ENCODE measurements at regions not wholly inside any gene's neighbourhood (a gene's known extent, or its start where the extent isn't known, plus 50 kb on each side); places are given as distances from the start of the nearest gene placed in this dataset.
"Not testable (repeated sequence)": the region's sequence is repeated elsewhere in the genome, so short reads cannot be mapped to it uniquely, and the experiment has no call there.

DNA sequence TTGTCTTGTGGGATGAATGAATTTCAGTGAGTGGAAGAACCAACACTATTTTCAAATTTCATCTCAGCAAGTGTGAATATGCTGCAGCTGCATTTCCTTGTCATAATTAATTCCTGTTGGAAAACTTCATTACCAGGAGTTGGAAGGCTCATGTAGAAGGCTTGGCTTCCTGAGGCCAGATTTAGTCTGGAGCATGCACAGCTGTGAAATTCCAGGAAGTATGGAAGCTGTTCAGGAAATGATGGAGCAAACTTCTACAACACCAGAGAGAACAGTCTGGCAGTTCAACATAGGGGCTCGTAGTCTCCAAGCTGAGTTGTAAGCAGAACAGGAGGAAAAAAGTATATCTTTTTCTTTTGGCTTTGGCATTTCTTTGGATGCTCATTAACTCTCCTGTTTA lies 1439.9 kb upstream of the CELF2 start:
- no peaks in the 10 kb centered on the region for H3K36me3 ChIP-seq (ENCODE audit: low read depth)
- H3K9me2 ChIP-seq (ENCODE audit: insufficient read depth) = no peaks in the 10 kb centered on the region
- no peaks in the 10 kb centered on the region for H3K9me3 ChIP-seq (ENCODE audit: insufficient read depth, low read depth)
- POLR2A ChIA-PET (ENCODE audit: unreplicated experiment) = no interaction called here
- no peak overlapping the region for H3K27ac ChIP-seq
- intact Hi-C loops (cut with micrococcal nuclease; ENCODE audit: unreplicated experiment) = no loop called here
- CTCF ChIA-PET = interaction anchor here (0.6 kb wide), 1 partner anchor 1385 kb away, joined by 7 read pairs; no protein-coding TSS in a partner anchor
- no peak overlapping the region for H3K4me2 ChIP-seq
- TF ChIP-seq EZH2 (IDR thresholded peaks at IDR 0.05; ENCODE audit: low read depth) = no peak
- TF ChIP-seq CTCF (conservative IDR thresholded peaks at IDR 0.05) = no peak
- H4K20me1 ChIP-seq (ENCODE audit: insufficient read depth) = no peaks in the 10 kb centered on the region
- H3K27me3 ChIP-seq (ENCODE audit: insufficient read depth, low read depth) = no peaks in the 10 kb centered on the region
- H2AFZ ChIP-seq = no peak overlapping the region
- H3F3A ChIP-seq (ENCODE audit: insufficient read depth, low read depth) = no peaks in the 10 kb centered on the region
- H3K4me3 ChIP-seq = no peak overlapping the region
- no peak for DNase-seq
- no TSS peak for BruUV-seq (replicated peaks)
- no peaks in the 10 kb centered on the region for H3K4me1 ChIP-seq (replicated peaks; ENCODE audit: insufficient read depth)
- no peaks in the 10 kb centered on the region for H3K79me2 ChIP-seq (ENCODE audit: low read depth)

- Histone ChIP-seq H3K4me1 (replicated peaks; ENCODE audit: insufficient read depth) (no peaks in the 10 kb centered on the region), H3K27ac (no peak overlapping the region), H2AFZ (no peak overlapping the region), H3K36me3 (ENCODE audit: low read depth) (no peaks in the 10 kb centered on the region), H3K4me3 (no peak overlapping the region), H4K20me1 (ENCODE audit: insufficient read depth) (no peaks in the 10 kb centered on the region), H3K9me2 (ENCODE audit: insufficient read depth) (no peaks in the 10 kb centered on the region), H3F3A (ENCODE audit: insufficient read depth, low read depth) (no peaks in the 10 kb centered on the region), H3K4me2 (no peak overlapping the region), H3K27me3 (ENCODE audit: insufficient read depth, low read depth) (no peaks in the 10 kb centered on the region), H3K79me2 (ENCODE audit: low read depth) (no peaks in the 10 kb centered on the region), H3K9me3 (ENCODE audit: insufficient read depth, low read depth) (no peaks in the 10 kb centered on the region)
- no peak for TF ChIP-seq EZH2 (IDR thresholded peaks at IDR 0.05; ENCODE audit: low read depth)
- no peak for TF ChIP-seq CTCF (conservative IDR thresholded peaks at IDR 0.05)
- CTCF ChIA-PET = no interaction called here
- intact Hi-C loops (cut with micrococcal nuclease; ENCODE audit: unreplicated experiment) = no loop called here
- DNase-seq = no peak
- POLR2A ChIA-PET (ENCODE audit: unreplicated experiment) = no interaction called here
- no TSS peak for BruUV-seq (replicated peaks)
Observed at GRCh38 chr10:9579110-9579705, 1438.5 kb upstream of the CELF2 start.

- H3K9me3 ChIP-seq (ENCODE audit: insufficient read depth, low read depth); H3K27me3 ChIP-seq (ENCODE audit: insufficient read depth, low read depth); H3K79me2 ChIP-seq (ENCODE audit: low read depth); H3K4me2 ChIP-seq; BruUV-seq (replicated peaks); H3K27ac ChIP-seq; H2AFZ ChIP-seq; H4K20me1 ChIP-seq (ENCODE audit: insufficient read depth); CTCF ChIA-PET; intact Hi-C loops (cut with micrococcal nuclease; ENCODE audit: unreplicated experiment); H3K4me3 ChIP-seq; H3K4me1 ChIP-seq (replicated peaks; ENCODE audit: insufficient read depth); H3K9me2 ChIP-seq (ENCODE audit: insufficient read depth); POLR2A ChIA-PET (ENCODE audit: unreplicated experiment); DNase-seq; H3K36me3 ChIP-seq (ENCODE audit: low read depth); H3F3A ChIP-seq (ENCODE audit: insufficient read depth, low read depth): not testable (repeated sequence)
Observed at GRCh38 chr10:9582803-9583202, 1434.9 kb upstream of the CELF2 start.

- no peaks in the 10 kb centered on the region for H3K27me3 ChIP-seq (ENCODE audit: insufficient read depth, low read depth)
- H3K4me2 ChIP-seq = peak overlapping the region; percentile 59
- CTCF ChIA-PET = no interaction called here
- no peaks in the 10 kb centered on the region for H3K9me2 ChIP-seq (ENCODE audit: insufficient read depth)
- intact Hi-C loops (cut with micrococcal nuclease; ENCODE audit: unreplicated experiment) = no loop called here
- H3K4me3 ChIP-seq = peak overlapping the region; percentile 29; the same call in 1 of the 2 replicates
- H4K20me1 ChIP-seq (ENCODE audit: insufficient read depth) = no peaks in the 10 kb centered on the region
- no peaks in the 10 kb centered on the region for H3K4me1 ChIP-seq (replicated peaks; ENCODE audit: insufficient read depth)
- H3K79me2 ChIP-seq (ENCODE audit: low read depth) = no peaks in the 10 kb centered on the region
- H3K27ac ChIP-seq = no peak overlapping the region
- no peak overlapping the region for H2AFZ ChIP-seq
- BruUV-seq (replicated peaks) = no TSS peak
- no peaks in the 10 kb centered on the region for H3K9me3 ChIP-seq (ENCODE audit: insufficient read depth, low read depth)
- POLR2A ChIA-PET (ENCODE audit: unreplicated experiment) = no interaction called here
- H3F3A ChIP-seq (ENCODE audit: insufficient read depth, low read depth) = no peaks in the 10 kb centered on the region
- TF ChIP-seq CTCF (conservative IDR thresholded peaks at IDR 0.05) = no peak
- TF ChIP-seq EZH2 (IDR thresholded peaks at IDR 0.05; ENCODE audit: low read depth) = no peak
- no peaks in the 10 kb centered on the region for H3K36me3 ChIP-seq (ENCODE audit: low read depth)
- DNase-seq = no peak
Observed at GRCh38 chr10:9596368-9596920, 1421.2 kb upstream of the CELF2 start.
